Vagina (tissue), 2 donors: ENCODE measurements at regions not wholly inside any gene's neighbourhood (a gene's known extent, or its start where the extent isn't known, plus 50 kb on each side); places are given as distances from the start of the nearest gene placed in this dataset.

Experiments
- POLR2A ChIP-seq, 2 donors: fragments of 450-650 bp; IDR thresholded peaks; one replicate each; pipeline ENCODE4 v1.6.1; 2017; ENCODE audit warnings: antibody characterized with exemption in 2 of 2, mild to moderate bottlenecking in 2 of 2, moderate library complexity in 2 of 2
- TF ChIP-seq, protein P1 (sequence below), 3 experiments: fragments of 450-650 bp in 2 of 3; fragments of 200-600 bp in 1 of 3; sonication (generic) in 1 of 3; IDR thresholded peaks; one replicate each; pipeline ENCODE4 v1.5.1; 2017 to 2019; ENCODE audit warnings: antibody characterized with exemption in 3 of 3, mild to moderate bottlenecking in 2 of 3, moderate library complexity in 2 of 3

DNA sequence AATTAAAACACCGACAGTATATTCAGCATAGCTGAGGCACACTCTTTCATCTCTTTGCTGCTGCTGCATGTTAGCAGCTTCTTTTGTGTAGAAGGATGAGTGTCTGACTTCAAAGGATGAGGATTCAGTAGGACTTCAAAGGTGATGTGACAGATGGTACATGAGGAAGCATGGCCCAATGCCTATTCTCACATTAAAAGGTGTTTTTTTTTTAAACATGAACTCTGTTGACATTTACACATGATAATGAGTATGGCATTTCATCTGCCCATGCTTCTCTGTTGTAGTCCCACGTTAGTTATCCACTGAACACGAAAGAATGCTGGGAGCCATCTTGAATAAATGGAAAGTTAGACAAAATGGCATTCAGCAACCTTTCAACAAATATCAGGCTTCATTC lies 1950.8 kb upstream of the PIK3C3 start:
- TF ChIP-seq, protein P1, sequence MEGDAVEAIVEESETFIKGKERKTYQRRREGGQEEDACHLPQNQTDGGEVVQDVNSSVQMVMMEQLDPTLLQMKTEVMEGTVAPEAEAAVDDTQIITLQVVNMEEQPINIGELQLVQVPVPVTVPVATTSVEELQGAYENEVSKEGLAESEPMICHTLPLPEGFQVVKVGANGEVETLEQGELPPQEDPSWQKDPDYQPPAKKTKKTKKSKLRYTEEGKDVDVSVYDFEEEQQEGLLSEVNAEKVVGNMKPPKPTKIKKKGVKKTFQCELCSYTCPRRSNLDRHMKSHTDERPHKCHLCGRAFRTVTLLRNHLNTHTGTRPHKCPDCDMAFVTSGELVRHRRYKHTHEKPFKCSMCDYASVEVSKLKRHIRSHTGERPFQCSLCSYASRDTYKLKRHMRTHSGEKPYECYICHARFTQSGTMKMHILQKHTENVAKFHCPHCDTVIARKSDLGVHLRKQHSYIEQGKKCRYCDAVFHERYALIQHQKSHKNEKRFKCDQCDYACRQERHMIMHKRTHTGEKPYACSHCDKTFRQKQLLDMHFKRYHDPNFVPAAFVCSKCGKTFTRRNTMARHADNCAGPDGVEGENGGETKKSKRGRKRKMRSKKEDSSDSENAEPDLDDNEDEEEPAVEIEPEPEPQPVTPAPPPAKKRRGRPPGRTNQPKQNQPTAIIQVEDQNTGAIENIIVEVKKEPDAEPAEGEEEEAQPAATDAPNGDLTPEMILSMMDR (IDR thresholded peaks at IDR 0.05): no peak
- no peak for TF ChIP-seq POLR2A (IDR thresholded peaks at IDR 0.05)
